ENCODE measurements at regions not wholly inside any gene's neighbourhood (a gene's known extent, or its start where the extent isn't known, plus 50 kb on each side); places are given as distances from the start of the nearest gene placed in this dataset.
"Not testable (repeated sequence)": the region's sequence is repeated elsewhere in the genome, so short reads cannot be mapped to it uniquely, and the experiment has no call there.

DNA sequence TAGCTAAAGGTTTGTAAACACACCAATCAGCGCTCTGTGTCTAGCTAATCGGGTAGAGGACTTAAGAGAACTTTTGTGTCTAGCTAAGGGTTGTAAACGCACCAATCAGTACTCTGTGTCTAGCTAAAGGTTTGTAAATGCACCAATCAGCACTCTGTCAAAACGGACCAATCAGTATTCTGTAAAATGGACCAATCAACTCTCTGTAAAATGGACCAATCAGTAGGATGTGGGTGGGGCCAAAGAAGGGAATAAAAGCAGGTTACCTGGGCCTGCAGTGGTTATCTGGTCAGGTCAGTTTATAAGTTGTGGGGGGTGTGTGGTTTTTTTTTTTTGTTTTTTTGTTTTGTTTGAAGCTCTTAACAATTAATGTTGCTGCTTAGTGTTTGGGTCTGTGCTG is 152.4 kb downstream of the SLC35B3 start:
- TF ChIP-seq, protein P1, sequence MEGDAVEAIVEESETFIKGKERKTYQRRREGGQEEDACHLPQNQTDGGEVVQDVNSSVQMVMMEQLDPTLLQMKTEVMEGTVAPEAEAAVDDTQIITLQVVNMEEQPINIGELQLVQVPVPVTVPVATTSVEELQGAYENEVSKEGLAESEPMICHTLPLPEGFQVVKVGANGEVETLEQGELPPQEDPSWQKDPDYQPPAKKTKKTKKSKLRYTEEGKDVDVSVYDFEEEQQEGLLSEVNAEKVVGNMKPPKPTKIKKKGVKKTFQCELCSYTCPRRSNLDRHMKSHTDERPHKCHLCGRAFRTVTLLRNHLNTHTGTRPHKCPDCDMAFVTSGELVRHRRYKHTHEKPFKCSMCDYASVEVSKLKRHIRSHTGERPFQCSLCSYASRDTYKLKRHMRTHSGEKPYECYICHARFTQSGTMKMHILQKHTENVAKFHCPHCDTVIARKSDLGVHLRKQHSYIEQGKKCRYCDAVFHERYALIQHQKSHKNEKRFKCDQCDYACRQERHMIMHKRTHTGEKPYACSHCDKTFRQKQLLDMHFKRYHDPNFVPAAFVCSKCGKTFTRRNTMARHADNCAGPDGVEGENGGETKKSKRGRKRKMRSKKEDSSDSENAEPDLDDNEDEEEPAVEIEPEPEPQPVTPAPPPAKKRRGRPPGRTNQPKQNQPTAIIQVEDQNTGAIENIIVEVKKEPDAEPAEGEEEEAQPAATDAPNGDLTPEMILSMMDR (IDR thresholded peaks at IDR 0.05) = not testable (repeated sequence)
- not testable (repeated sequence) for TF ChIP-seq POLR2A (IDR thresholded peaks at IDR 0.05)
